Gastroesophageal sphincter (tissue), 3 donors: ENCODE measurements at regions not wholly inside any gene's neighbourhood (a gene's known extent, or its start where the extent isn't known, plus 50 kb on each side); places are given as distances from the start of the nearest gene placed in this dataset.
"Not testable (repeated sequence)": the region's sequence is repeated elsewhere in the genome, so short reads cannot be mapped to it uniquely, and the experiment has no call there.

Source experiments
- CTCF ChIP-seq, 4 experiments: fragments of 200-600 bp in 2 of 4; fragments of 450-650 bp in 2 of 4; sonication (generic) in 1 of 4; IDR thresholded peaks; one replicate each; pipeline ENCODE4 v1.5.1; 2017 to 2019; ENCODE audit warnings: antibody characterized with exemption in 4 of 4, mild to moderate bottlenecking in 2 of 4, moderate library complexity in 2 of 4
- POLR2A ChIP-seq, 2 donors: fragments of 450-650 bp; IDR thresholded peaks; one replicate each; pipeline ENCODE4 v1.6.1; 2017; ENCODE audit warnings: antibody characterized with exemption in 2 of 2, mild to moderate bottlenecking in 2 of 2, moderate library complexity in 1 of 2
- POLR2AphosphoS5 ChIP-seq: sonication (generic); formaldehyde crosslinking; IDR thresholded peaks from one replicate; pipeline ENCODE4 v1.6.1; 2017; ENCODE audit warnings: antibody characterized with exemption

GRCh38 chr2:131856202-131856601, 305.6 kb downstream of the ANKRD30BL start:
- not testable (repeated sequence) for TF ChIP-seq POLR2AphosphoS5; CTCF (IDR thresholded peaks at IDR 0.05); POLR2A (IDR thresholded peaks at IDR 0.05)
